GM19238 (cell line): ENCODE measurements at regions not wholly inside any gene's neighbourhood (a gene's known extent, or its start where the extent isn't known, plus 50 kb on each side); places are given as distances from the start of the nearest gene placed in this dataset.
A peak's percentile ranks its signal among the peaks of the same experiment; 100 is the strongest.
"Not testable (repeated sequence)": the region's sequence is repeated elsewhere in the genome, so short reads cannot be mapped to it uniquely, and the experiment has no call there.

Source experiments
- DNase-seq: peaks from one replicate; pipeline ENCODE4 v3.0.0; 2011; ENCODE audit warnings: low spot score; ENCODE audit not compliant: insufficient read length

DNA sequence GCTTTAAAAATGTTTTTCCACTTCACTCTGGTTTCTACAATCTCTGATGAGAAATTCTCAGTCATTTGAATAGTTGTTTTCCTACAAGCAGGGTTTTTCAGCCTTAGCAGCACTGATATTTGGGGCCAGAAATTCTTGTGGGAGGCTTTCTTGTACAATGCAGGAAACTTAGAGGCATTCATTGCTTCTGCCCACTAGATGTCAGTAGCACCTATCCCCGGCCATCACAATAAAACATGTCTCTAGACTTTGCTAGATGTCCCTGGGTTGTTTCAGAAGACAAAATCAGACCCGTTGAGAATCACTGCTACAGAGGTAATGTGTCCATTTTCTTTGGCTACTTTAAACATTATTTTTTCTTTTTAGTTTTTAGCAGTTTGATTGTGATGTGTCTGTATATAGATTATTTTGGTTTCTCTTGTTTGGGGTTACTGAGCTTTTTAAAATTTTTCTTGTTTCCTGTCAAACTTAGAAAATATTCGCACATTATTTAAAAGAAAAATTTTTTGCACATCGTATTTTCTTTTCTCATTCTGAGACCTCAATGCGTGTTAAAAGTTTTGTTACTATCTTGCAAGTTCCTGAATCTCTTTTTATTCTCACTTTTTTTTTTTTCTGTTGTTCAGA lies 60.8 kb upstream of the CCDC179 start:
- DNase-seq = peak; percentile 4

DNA sequence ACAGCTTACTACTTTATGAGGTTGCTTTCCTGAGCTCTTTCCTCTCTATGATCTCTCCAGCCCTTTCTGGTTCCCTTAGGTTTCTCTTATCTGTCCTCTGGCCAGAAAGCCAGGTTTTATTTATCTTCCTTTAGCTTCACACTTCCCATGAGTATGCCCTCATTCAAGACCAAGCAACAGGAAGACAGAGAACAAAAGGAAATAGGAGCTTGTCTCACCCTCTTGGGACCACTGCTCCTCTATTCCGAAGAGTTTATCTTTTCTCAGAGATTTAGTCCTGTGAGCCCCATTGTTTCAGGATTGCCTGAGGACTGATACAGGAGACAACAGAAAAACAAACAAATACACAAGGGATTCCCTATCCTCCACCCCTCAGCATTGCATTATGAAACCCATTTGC lies 62.4 kb upstream of the CCDC179 start:
- DNase-seq = no peak

DNA sequence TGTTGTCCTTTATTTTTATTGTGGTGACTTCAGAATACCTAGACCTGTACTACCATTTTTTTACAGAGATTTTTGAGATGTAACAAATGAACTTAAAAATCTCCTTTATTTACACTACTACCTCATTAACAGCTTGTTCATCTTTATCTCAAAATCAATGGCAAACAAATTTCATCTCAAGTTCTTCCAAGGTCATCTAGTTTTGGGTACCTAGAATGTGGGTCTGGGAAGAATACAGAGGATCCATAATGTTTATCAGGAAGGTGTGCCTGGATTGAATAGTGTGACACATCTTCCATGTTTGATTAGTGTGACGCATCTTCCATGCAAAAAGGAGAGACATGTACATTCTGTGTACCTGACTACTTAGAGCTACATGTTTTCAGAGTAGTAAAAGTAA lies 63.3 kb upstream of the CCDC179 start:
- DNase-seq = no peak

DNA sequence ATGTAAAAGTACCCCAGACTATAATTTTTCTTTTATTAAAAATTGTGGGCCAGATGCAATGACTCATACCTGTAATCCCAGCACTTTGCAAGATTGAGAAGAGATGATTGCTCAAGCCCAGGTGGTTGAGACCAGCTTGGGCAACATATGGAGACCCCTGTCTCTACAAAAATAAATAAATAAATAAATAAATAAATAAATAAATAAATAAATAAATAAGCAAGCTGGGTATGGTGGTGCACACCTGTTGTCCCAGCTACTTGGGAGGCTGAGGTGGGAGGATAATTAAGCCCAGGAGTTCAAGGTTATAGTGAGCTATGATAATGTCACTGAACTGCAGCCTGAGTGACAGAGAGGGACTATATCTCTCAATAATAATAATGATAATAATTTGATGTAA lies 66.1 kb upstream of the CCDC179 start:
- DNase-seq = no peak

DNA sequence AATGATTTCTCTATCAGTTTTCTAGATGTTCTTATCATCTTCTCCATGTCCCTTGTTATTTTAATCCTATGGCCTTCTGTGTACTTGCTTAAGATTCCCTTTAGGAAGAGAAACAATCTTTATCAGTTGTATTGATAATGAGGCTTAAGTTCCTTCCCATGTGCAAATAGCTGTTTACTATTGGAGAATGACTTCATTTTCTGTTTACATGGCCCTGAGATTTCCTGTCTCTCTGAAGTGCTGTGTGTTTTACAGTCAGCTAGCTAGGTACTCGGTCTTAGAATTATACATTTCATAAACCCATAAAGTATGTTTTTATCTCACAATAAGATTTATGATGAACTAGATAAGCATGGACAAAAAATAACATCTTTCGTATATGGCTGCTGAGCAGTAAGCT lies 67.5 kb upstream of the CCDC179 start:
- no peak for DNase-seq

DNA sequence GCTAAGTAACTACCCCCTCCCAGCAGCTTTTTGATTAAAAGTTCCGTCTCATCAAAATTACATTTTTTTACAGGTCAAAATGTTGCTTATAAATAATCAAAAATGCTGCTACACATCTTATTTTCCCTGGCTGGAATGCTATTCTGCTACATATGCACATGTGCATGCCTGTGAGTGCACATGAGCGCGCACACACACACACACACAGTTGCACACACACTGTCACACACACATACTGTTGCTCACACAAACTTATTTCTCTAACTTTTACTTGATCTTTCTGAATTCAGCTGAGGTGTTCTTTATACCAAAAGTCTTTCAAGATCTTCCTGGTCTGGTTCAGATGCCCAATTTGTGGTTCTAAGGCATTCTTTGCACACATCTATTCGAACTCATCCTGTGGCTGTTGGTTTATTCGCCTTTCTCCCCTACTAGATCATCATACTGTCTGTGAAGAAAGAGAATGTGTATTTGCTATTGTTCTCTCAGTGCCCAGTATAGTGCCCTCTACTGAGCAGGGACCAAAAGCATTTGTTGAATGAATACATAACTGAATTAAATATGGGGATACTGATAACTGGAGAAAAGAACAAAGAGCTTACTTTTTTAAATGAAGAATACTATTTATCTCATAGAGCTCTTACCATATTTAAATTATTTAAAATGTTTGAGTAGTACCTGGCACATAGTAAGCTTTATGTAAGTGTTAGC lies 68.1 kb upstream of the CCDC179 start:
- DNase-seq = no peak

DNA sequence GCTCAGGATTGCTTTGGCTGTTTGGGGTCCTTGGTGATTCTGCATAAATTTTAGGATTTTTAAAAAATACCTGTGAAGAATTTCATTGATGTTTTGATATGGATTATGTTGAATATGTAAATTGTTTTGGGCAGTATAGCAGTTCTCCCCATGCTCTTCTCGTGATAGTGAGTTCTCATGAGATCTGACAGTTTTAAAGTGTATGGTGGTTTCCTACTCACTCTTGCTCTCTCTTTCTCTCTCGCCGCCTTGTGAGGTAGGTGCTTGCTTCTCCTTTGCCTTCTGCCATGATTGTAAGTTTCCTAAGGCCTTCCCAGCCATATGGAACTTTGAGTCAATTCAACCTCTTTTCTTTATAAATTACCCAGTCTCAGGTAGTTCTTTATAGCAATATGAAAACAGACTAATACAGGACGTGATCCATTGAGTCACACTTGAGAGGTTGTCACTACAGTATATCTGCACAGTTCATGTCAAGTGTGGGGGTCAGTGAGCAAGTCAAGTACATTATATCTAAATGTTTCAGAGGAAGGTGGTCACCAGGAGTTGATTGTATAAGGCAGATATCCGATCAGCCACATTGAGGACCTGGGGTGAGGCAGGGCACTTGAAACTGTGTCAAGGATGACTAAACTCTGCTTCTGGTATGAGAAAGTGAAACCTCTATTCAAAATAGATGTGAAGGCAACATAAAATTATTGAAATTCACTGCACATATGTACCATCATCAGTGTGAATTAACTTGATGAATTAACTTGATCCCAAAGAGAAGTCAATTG lies 70.7 kb upstream of the CCDC179 start:
- DNase-seq = peak; percentile 1

DNA sequence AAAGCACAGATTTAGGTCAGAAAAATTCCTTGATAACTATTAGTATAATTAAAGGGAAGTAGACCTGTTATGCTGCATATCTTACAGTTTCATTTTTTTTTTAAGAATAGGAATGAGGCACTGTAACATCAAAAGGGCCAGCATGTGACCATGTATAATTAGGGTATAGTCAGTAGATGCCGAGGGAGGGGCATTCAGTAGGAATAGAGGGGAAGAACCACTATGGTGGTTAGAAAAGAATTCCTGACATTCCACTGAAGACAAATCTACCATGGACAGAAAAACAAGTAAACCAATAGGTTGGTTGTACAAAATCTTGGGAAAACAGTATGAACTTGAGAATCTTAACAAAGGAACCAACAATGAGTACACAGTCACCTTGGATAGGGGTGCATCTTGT lies 78.4 kb upstream of the CCDC179 start:
- DNase-seq = no peak

DNA sequence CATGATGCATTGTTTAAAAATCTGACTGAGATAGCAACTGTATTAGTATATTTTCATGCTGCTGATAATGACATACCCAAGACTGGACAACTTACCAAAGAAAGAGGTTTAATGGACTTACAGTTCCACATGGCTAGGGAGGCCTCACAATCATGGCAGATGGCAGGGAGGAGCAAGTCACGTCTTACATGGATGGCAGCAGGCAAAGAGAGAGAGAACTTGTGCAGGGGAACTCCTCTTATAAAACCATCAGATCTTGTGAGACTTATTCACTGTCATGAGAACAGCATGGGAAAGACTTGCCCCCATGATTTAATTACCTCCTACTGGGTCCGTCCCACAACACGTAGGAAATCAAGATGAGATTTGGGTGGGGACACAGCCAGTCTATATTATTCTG lies 81.3 kb upstream of the CCDC179 start:
- DNase-seq = not testable (repeated sequence)

DNA sequence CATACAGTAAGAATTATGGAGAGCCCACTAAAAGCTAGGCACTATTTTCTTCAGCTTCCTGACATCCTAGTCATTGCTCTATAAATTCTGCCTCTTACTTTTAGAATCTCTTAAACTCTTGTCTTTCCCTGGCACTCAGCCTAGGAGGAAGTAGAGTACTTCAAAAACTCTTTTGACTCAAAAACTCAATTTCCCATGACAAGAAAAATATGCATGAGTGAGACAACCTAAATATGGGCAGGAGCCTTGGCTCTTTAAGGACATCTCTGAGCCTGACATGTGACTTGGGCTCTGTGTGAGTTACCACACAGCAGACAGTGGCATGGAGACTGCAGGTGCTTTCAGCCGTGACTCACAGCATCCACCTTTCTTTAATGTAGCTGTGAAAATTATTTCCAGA lies 97.5 kb upstream of the CCDC179 start:
- DNase-seq = no peak

DNA sequence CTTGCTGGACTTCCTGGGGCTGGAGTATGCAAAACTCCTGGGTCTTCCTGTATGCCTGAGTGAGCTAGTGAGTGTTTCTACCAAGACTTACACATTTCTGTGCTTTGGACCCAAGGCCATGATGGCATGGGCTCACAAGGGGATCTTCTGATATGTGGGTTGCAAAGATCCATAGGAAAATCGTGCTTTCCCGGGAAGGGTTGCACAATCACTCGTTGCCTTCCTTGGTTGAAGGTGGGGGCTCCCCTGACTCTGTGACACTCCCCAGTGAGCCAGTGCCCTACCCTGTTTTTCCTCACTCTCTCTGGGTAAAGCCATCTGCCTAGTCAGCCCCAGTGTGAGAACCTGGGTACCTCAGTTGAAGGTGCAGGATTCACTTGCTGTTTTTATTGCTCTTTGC lies 114.0 kb upstream of the CCDC179 start:
- no peak for DNase-seq

DNA sequence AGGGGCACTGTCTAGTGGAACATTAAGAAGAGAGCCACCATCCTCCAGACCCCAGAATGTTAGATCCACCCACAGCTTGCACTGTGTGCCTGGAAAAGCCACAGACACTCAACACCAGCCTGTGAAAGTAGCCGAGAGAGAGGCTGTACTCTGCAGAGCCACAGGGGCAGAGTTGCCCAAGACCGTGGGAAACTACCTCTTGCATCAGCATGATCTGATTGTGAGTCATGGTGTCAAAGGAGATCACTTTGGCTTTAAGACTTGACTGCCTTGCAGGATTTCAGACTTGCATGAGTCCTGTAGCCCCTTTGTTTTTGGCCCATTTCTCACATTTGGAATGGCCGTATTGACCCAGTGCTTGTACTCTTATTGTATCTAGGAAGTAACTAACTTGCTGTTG lies 115.9 kb upstream of the CCDC179 start:
- no peak for DNase-seq

DNA sequence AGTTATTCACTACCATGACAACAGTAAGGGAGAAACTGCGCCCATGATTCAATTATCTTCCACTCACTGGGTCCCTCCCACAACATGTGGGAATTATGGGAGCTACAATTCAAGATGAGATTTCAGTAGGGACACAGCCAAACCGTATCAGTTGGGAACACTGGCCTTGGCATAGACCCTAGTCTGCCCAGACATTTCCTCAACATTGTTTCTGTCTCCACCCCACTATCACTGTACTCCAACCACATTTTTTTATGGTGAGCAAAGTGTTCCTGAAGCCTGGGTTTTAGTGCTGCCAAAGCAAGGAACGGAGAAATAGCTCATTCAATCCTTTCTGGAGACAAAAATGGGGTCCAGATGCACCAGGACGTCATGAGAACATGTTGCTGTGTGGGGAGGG lies 122.6 kb upstream of the CCDC179 start:
- no peak for DNase-seq

DNA sequence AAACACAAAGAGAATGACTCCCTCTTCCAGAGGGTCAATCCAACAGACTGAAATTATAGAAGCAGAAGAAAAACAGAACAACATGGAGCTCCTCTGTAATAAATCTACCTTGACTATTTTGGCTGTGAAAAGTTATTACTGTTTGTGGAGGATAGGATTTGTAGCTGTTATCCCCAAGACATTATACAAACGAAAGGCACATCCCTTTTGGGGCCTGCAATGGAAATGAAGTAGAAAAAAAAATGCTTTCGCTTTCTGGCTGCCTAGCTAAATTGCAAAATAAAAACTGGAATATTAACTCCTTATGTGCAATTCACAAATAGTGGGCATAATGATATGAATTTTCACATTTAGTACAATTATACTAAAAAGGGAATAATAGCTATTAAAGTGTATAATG lies 123.8 kb upstream of the CCDC179 start:
- no peak for DNase-seq

DNA sequence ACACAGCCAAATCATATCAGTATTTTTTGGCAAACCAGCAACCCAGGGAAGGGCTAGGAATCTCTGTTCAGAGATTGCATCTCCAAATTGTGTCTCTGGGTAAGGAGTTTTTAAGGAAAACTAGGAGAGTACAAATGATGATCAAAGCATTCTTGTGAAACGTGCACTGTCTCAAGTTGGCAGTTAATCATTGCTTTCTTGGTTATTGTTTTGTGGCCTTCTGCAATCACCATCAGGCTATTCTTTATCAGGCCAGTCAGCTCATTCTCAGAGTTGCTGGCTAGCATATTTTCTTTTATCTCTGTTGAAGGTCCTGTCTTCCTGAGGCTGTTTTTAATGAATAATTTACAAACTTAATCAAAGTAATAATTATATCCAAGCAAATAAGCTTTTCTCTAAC lies 129.1 kb upstream of the CCDC179 start:
- no peak for DNase-seq

DNA sequence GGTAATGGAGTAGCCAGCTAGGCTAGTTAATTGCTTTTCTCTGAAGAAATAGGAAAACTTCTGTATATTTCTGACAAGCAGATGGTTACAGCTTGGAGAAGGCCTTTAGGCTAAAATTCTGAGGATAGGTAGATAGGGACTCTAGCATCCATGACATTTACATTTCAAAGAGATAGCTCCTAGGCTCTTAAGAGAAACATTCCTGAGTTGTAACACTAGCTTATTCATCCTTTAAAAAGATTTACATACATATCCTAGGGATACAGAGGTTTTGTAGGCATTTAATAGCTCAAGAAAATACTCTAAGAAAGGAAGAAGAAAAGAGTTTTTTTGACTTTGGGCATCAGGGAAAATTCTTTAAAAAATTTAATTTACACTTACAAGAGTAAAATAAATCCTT lies 130.9 kb upstream of the CCDC179 start:
- no peak for DNase-seq

DNA sequence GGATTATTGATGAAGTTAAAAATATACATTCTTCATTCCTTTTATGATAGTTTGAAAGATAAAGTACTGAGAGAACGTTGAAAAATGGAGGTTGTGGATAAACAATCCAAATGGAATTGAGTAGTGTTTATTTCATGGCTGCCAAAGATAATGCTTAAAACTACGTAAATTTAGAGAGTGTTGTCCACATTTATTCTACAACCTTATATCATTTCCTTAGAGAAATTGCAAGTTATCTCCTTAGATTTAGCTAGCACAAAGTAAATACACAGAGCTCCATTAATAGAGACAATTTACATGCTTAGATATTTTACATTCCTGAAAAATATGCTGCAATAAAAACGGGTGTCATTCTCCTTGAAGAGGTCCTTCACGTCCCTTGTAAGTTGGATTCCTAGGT lies 146.5 kb upstream of the CCDC179 start:
- DNase-seq = no peak

DNA sequence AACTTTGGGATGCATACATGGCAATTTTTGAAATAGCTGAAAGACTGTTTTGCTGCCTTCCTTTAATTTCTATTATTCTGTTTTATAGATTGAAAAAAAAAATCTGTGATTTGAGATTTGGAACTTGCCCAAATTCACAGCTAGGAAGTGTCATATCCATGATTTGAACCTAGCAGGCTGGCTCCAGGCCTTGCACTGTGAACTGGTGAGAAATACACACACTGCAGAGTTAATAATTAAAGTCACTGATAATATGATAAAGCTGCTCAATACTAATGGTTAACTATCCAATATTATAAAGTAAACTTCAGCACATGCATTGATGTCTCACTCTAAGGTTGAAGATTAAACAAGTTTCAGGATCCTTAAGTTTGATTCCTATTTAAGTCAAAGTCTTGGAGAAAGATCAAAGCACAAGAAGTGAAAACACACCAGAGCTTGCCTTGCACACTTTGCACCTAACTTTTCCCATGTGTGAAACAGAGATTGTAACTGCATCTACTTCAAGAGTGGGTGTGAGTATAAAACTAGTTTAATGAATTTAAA lies 150.6 kb upstream of the CCDC179 start:
- no peak for DNase-seq

DNA sequence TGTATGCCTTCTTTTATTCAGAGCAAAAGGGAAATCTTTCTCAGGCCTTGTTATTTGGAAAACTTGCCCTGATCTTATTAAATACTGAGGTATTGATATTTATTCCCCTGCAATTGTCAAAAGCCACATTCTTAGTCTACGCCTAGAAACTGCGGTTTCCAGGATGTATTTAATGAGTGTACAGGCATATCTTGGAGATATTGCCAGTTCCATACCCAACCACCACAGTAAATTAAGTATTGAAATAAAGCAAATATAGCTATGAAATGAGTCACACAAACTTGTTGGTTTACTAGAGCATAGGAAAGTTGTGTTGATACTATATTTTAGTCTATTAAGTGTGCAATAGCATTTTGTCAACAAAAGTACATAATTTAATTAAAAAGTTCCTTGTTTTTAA lies 152.7 kb upstream of the CCDC179 start:
- no peak for DNase-seq

DNA sequence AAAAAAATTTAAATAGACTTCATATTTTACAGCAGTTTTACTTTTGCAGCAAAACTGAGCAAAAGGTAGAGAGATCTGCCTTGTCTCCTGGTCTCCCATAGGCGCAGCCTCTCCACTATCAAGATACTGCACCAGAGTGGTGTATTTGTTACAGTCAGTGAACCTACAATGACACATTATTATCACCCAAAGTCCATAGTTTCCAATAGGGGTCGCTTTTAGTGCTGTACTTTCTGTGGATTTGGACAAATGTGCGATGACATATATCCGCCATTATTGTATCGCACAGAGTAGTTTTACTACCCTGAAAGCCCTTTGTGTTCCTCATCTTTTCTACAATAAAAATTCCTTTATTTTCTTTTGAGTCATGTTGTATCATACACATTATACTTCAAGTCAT lies 153.2 kb upstream of the CCDC179 start:
- no peak for DNase-seq

DNA sequence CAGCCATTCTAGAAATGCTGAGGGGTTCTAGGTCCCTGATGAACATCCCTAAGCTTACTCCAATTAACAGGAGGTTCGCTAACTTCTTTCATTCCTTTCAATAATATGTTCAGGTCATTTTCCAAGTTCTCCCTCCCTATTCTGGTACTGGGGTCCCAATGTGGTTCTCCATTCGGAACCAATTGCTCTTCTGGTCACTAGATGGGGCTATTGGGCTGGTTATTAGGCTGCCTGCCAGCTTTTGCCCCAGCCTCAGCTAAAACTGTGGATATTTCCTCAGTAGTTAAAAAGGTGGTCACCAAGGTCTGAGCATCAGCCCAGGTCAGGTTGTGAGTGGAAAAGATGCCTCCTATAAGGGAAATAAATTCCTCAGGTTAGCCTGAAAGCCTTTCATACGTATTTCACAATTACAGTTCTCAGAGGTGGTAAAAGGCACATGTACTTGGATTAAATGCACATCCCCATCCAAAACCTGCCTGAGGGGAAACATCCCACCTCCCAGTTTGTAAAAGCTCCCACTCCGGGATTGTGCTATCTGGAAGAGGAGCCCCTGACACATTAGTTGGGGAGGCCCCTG lies 161.1 kb upstream of the CCDC179 start:
- DNase-seq = peak; percentile 14

DNA sequence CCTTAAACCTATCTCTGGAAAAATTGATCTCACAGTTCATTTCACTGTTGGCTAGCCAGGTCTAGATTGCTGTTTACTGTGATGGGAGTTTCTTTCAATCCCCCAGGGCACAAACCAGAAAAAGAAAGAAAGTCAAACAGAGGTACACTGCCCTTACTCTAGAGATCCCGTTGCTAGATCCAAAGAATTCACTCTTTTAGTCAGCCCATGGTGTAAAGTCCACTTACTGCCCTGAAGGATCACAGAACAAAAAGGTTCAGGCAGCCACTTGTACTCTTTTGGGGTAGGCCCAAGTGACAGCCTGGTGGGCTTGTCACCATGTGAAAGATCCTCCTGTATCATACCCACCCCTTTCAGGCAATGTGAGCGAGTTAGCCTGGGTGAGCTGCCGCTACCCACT lies 162.6 kb upstream of the CCDC179 start:
- no peak for DNase-seq
